Hepatocyte (in vitro differentiated cells): ENCODE measurements at regions not wholly inside any gene's neighbourhood (a gene's known extent, or its start where the extent isn't known, plus 50 kb on each side); places are given as distances from the start of the nearest gene placed in this dataset.
"Not testable (repeated sequence)": the region's sequence is repeated elsewhere in the genome, so short reads cannot be mapped to it uniquely, and the experiment has no call there.

Experiments used
- DNase-seq: peaks from one replicate; pipeline ENCODE4 v3.0.0-alpha.2; 2016; ENCODE audit warnings: low spot score
- H2AFZ ChIP-seq: fragments of 200-600 bp; sonication (generic); 2 replicates; pipeline ENCODE4 v1.6.0; 2016; ENCODE audit warnings: antibody characterized with exemption, mild to moderate bottlenecking
- H3K27ac ChIP-seq: fragments of 200-600 bp; sonication (generic); 2 replicates; pipeline ENCODE4 v1.5.1; 2016; ENCODE audit warnings: mild to moderate bottlenecking
- H3K27me3 ChIP-seq: fragments of 200-600 bp; sonication (generic); 2 replicates; pipeline ENCODE4 v1.6.1; 2016
- H3K36me3 ChIP-seq: fragments of 200-600 bp; sonication (generic); replicated peaks from 2 replicates; pipeline ENCODE4 v1.5.1; 2016; ENCODE audit warnings: low read depth; ENCODE audit not compliant: insufficient read depth
- H3K4me1 ChIP-seq: fragments of 200-600 bp; sonication (generic); 2 replicates; pipeline ENCODE4 v1.5.1; 2016; ENCODE audit warnings: mild to moderate bottlenecking, moderate library complexity; ENCODE audit not compliant: insufficient read depth
- H3K4me2 ChIP-seq: fragments of 200-600 bp; sonication (generic); 2 replicates; pipeline ENCODE4 v1.6.0; 2016
- H3K4me3 ChIP-seq: fragments of 200-600 bp; sonication (generic); 2 replicates; pipeline ENCODE4 v1.5.1; 2016; ENCODE audit warnings: mild to moderate bottlenecking
- H3K79me2 ChIP-seq: fragments of 200-600 bp; sonication (generic); 2 replicates; pipeline ENCODE4 v1.6.0; 2017; ENCODE audit warnings: mild to moderate bottlenecking
- H3K9me2 ChIP-seq: fragments of 200-600 bp; sonication (generic); replicated peaks from 2 replicates; pipeline ENCODE4 v1.6.0; 2017; ENCODE audit warnings: mild to moderate bottlenecking; ENCODE audit not compliant: insufficient read depth
- H3K9me3 ChIP-seq: fragments of 200-600 bp; sonication (generic); 2 replicates; pipeline ENCODE4 v1.5.1; 2016; ENCODE audit warnings: low read depth, mild to moderate bottlenecking
- H4K20me1 ChIP-seq: fragments of 200-600 bp; sonication (generic); 2 replicates; pipeline ENCODE4 v1.6.0; 2016; ENCODE audit warnings: mild to moderate bottlenecking; ENCODE audit not compliant: insufficient read depth, poor library complexity, severe bottlenecking
- CTCF ChIP-seq: fragments of 200-600 bp; sonication (generic); IDR thresholded peaks from 2 replicates; pipeline ENCODE4 v1.5.1; 2016; ENCODE audit warnings: antibody characterized with exemption, mild to moderate bottlenecking; ENCODE audit not compliant: poor library complexity
- EZH2 ChIP-seq: fragments of 200-600 bp; sonication (generic); IDR thresholded peaks from 2 replicates; pipeline ENCODE4 v1.6.1; 2016; ENCODE audit warnings: antibody characterized with exemption, mild to moderate bottlenecking, borderline replicate concordance
- EZH2phosphoT487 ChIP-seq: fragments of 200-600 bp; sonication (generic); IDR thresholded peaks from one replicate; pipeline ENCODE4 v1.6.1; 2018; ENCODE audit warnings: antibody characterized with exemption, mild to moderate bottlenecking, low read depth, moderate library complexity; ENCODE audit not compliant: unreplicated experiment, severe bottlenecking
- WGBS: methylation state at CpG from one replicate; pipeline ENCODE4 v1.1.6; 2016; ENCODE audit warnings: low lambda C conversion rate; ENCODE audit errors: missing lambda C conversion rate; 5-methylcytosine and 5-hydroxymethylcytosine counted together

- Histone ChIP-seq H4K20me1 (no peaks in the 10 kb centered on the region), H3K4me2 (no peak overlapping the region), H3K4me1 (no peaks in the 10 kb centered on the region), H2AFZ (no peak overlapping the region), H3K27ac (no peak overlapping the region), H3K79me2 (no peaks in the 10 kb centered on the region), H3K27me3 (no peaks in the 10 kb centered on the region), H3K9me3 (no peaks in the 10 kb centered on the region), H3K36me3 (no peaks in the 10 kb centered on the region), H3K9me2 (no peaks in the 10 kb centered on the region), H3K4me3 (no peak overlapping the region)
- TF ChIP-seq EZH2phosphoT487 (no peak), CTCF (no peak)
- WGBS, result 92% methylated on average over 3 of the region's 3 CpGs
- DNase-seq, result no peak
These were observed 99.2 kb downstream of the BRMS1L start for GRCh38 chr14:35925319-35925718.

- 97% methylated on average over 4 of the region's 4 CpGs for WGBS
- not testable (repeated sequence) for H3K9me3 ChIP-seq, H3K4me2 ChIP-seq, H3K27me3 ChIP-seq, DNase-seq, H4K20me1 ChIP-seq, H2AFZ ChIP-seq, H3K9me2 ChIP-seq, H3K27ac ChIP-seq, H3K4me3 ChIP-seq, H3K36me3 ChIP-seq, H3K79me2 ChIP-seq, H3K4me1 ChIP-seq
These were observed 96.5 kb downstream of the BRMS1L start for GRCh38 chr14:35922590-35922989.

GRCh38 chr14:35921745-35922144, 95.6 kb downstream of the BRMS1L start:
- no peak for DNase-seq
- Histone ChIP-seq H3K9me3 (no peaks in the 10 kb centered on the region), H3K27ac (no peak overlapping the region), H4K20me1 (no peaks in the 10 kb centered on the region), H3K4me3 (no peak overlapping the region), H3K9me2 (no peaks in the 10 kb centered on the region), H3K36me3 (no peaks in the 10 kb centered on the region), H2AFZ (no peak overlapping the region), H3K79me2 (no peaks in the 10 kb centered on the region), H3K4me2 (no peak overlapping the region), H3K27me3 (no peaks in the 10 kb centered on the region), H3K4me1 (no peaks in the 10 kb centered on the region)
- TF ChIP-seq CTCF, result no peak
- TF ChIP-seq EZH2, result no peak
- no peak for TF ChIP-seq EZH2phosphoT487
